SK-MEL-5 (cell line): ENCODE measurements at regions not wholly inside any gene's neighbourhood (a gene's known extent, or its start where the extent isn't known, plus 50 kb on each side); places are given as distances from the start of the nearest gene placed in this dataset.
A peak's percentile ranks its signal among the peaks of the same experiment; 100 is the strongest.

ENCODE experiments used
- DNase-seq: peaks from one replicate; pipeline ENCODE4 v3.0.0-alpha.2; 2016; ENCODE audit warnings: low read depth, low spot score
- in situ Hi-C: cut with HindIII; loops from 2 replicates; pipeline ENCODE4 v1.10.0; 2016; ENCODE audit warnings: low sequenced_read_pairs, high pct_unique_total_duplicates, low pct_unique_long_range_greater_than_20kb

DNA sequence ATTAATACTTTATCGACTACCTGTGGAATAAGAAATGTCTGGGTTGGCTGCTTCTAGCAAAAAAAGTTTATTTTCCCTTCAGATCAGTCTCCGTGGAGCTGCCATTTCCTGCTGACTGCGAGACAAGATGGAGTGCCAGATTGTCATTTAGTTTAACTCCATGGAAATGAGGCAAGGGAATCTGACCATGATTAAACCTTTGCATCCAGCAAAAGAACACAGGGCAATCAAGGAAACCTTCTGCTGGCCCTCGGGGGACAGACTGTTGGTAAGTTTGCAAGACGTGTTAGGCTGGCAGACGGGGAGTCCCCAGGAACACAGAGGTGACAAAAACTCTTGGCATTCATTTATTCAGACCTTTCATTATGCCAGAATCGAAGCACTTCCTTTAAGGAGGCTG lies 52.2 kb upstream of the SPACA1 start:
- no peak for DNase-seq
- in situ Hi-C loops: no loop called here

DNA sequence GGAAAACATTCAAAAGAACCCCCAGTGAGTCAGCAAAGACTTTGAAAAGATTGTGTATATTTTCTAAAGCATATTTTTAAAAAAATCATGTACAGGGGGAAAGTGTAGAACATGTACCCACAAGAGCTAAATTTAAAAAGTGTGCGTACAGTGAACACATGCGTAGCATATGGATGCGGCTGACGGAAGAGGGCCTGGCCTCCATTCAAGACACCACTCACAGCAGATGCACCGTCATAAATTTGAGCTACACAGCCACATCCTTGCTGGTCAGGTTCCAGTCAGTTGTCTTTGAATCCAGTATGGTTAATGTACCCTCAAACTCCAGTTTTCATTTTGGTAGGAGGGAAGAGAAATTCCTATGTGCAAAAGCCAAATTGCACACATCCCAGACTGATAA lies 54.3 kb upstream of the SPACA1 start:
- DNase-seq: no peak
- in situ Hi-C loops: no loop called here

DNA sequence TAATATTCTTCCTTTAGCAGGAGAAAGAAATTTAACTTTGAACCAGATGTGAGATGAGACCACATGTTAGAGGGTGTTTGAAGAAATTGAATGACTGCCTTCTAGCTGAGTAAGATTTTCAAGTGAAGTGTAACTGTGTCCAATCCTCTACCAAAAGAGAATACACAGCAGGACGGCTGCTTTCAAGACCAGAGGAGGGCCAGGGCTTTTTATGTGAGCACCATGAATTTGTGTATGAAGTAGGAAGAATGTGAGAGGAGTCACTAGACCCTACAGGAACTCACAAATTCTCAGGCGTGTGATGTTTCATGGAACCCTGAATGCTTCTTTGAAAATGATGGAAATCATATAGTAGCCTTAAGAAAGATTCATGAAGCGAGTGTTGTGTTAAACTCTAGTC lies 56.8 kb upstream of the SPACA1 start:
- no peak for DNase-seq
- in situ Hi-C loops: no loop called here

DNA sequence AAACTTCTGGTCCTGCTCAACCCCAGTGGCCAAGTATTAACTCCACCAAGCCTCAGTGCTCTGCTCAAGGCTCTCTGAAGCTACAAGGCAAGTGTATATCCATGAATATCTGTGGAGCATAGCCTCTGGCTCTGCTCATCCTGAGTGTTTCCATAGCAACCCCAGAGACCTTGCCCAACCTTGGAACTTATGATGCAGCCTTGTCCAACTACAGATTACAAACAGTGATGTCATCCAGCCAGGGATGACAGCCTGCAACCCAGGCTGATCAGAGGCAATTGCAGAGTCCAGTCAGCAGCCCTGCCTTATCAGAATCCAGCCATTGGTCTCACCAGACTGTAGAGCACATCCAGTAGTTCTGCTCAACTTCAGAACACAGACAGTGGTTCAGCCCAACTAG lies 65.5 kb upstream of the SPACA1 start:
- no peak for DNase-seq
- in situ Hi-C loops: no loop called here

DNA sequence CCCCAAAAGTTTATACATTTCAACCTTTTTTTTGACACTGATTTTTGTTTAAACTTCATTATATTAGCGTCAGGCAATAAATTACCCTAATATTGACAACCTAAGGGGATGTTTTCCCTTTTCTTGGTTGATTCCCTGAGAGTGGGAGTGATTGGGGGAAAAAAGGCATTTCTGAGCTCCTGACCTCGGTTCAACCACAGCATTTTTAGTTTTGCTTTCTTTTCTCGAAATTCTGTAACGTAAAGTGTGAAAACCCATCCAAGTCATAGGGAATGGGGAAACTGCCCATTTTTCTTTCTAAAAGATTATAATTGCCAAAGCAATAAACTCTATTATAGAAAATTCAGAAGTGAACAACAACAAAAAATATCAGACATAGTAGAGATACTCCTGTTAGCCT lies 67.9 kb upstream of the SPACA1 start:
- in situ Hi-C loops: no loop called here
- no peak for DNase-seq

DNA sequence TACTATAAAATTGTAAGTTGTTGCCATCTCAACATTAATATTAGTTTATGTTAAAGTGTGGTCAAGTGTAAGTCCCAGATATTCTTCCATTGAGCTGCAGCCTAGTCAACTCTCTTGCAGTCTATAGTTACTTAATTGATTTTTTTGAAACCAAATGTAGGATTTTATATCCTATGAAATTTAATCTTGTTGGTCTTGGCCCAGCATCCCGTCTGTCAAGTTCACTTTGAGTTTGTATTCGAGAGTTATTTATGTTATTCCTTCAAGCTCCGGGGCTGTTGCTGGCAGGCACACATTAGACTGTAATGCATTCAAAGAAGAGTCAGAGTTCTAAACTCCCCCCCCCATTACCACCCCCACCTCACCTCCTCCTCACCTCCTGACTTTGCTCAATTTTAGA lies 71.0 kb upstream of the SPACA1 start:
- in situ Hi-C loops: no loop called here
- no peak for DNase-seq

DNA sequence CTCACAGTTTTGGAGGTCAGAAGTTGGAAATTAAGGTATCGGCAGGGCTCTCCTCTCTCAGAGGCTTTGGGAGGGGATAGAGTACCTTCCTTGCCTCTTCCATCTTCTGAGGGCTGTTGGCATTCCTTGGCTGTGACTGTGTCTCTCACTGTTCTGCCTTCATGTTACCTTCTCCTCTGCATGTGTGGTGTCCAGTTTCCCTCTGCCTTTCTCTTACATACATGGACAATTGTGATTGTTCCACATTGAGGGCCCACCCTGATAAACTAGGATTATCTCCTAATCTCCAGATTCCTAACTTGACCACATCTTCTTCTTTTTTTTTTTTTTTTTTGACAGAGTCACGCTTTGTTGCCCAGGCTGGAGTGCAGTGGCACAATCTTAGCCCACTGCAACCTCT lies 72.1 kb upstream of the SPACA1 start:
- in situ Hi-C loops: no loop called here
- DNase-seq: no peak

DNA sequence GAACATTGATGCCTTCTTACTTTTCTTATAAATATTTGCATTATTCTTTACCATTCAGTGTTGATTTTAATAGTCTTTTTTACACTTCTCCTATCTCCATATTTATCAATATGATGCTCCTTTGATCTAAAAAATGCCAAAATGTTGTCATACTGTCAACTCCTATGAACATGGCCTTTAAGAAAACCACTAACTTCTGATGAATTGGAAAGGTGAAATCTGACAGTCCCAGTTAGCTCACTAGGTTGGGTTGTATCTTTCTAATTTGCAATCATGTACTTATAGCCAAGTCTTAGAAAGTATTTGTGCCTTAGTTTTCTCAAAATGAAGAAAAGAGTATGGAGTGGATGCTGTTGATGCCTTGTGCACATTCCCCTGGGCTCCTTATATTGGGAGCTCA lies 75.4 kb upstream of the SPACA1 start:
- in situ Hi-C loops: no loop called here
- no peak for DNase-seq

DNA sequence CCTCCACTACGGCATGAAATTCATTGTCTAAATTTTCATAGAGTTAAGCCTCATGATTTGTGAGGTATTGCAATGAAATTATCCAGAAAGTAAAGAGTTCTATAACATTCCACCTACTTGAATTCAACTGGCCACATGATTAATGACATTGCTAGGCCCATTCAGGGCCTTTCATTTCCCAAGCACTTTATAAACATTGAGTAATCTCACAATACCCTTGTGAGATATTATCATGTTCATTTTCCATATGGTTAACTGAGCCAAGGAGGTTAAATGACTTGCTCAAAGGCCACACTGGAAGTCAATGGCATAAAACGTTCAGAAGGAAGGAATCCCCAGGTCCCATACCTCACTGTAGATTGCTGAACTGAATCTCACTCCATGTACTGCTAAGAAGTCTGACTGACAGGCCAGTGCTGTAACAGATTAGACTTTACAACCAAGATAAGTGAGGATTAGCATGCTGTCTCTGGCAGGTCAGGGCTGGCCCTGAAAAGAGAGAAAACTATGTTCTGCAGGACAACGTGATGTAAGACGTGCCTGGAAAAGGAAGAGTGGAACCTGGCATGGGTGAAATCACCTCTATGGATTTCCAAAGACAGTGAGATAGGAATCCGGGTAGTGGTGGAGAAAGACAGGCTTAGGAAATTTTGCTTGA lies 75.9 kb upstream of the SPACA1 start:
- no peak for DNase-seq
- in situ Hi-C loops: no loop called here

DNA sequence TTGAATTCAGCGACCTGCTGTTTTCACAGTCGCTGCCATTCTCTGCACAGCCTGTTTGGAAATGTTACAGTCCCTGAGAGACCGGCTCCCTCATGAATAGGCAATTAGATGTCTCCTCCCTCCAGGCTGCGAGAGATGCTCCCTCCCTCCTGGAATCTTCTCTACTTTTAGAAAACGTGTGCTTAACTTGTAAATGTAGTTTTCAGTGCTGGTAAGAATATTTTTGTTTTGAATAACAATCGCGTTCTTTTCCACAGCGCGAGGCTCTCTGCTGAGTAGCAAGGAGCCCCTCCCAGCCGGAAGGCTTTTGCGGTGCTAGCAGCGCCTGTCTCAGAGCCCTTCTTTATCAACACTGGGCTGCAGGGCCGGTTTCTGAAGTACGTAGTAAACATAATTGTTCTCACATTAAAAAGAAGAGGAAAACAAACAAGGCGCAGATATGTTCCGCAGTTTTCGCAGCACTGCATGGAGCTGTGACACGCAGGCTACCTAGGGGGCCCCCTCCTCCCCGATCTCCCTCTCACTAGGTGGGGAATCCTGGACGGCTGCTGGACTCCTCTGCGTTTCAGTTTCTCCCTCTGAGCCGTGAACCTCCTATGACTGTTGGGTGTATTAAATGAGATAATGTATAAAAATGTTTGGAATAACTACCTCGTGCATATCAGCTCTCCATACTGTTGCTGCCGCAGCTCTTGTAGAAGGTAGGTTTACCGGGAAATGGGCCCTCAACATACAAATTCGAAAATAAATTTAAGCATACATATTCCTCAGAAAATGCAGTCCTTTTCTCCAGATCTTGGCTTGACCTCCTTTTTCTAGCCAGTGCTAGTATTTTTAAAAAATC lies 79.0 kb upstream of the SPACA1 start:
- peak; percentile 1 for DNase-seq
- in situ Hi-C loops: no loop called here

DNA sequence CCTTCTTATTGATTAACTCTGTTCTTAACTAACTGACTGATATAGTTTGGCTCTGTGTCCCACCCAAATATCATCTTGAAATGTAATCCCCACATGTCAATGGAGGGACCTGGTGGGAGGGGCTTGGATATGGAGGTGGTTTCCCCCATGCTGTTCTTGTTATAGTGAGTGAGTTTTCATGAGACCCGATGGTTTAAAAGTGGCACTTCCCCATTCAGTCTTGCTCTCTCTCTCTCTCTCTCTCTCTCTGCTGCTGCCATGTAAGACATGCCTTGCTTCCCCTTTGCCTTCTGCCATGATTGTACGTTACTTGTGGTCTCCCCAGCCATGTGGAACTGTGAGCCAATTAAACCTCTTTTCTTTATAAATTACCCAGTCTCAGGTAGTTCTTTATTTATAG lies 81.8 kb upstream of the SPACA1 start:
- DNase-seq: no peak
- in situ Hi-C loops: no loop called here

DNA sequence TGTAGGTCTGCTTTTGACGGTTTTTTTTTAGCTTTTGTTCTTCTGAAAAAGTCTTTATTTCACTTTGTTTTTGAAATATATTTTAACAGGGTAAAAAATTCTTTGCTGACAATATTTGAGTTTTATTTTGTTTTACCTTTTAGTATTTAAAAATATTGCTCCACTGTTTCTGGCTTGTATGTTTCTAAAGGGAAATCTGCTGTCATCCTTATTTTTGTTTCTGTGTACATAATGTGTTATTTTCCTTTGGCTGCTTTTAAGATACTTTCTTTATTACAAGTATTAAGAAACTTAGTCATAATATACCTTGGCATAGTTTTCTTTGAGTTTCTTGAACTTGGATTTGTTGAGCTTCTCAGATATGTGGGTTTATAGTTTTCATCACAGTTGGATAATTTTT lies 88.6 kb upstream of the SPACA1 start:
- no peak for DNase-seq

DNA sequence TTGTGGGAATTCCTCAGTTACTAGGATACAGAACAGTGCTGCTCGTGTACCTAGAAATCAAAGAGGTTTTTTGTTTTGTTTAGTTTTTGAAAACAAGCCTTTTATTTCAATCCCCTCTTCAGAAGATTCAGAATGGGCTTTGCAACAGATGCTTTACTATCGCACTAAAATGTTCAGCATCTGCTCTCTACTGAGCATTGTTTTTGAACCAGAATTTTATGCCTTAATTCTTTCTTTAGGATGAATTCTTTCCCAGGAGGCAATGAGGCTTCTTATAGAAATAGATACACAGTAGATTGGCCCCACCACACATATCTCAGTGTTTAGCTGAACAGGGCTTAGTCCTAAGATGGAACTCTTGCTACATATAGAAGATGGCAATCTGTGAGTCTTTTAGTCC lies 95.9 kb upstream of the SPACA1 start:
- DNase-seq: no peak
- in situ Hi-C loops: no loop called here

More for the DNA sequence above, 88.6 kb upstream of the SPACA1 start:
- in situ Hi-C loops: no loop called here

DNA sequence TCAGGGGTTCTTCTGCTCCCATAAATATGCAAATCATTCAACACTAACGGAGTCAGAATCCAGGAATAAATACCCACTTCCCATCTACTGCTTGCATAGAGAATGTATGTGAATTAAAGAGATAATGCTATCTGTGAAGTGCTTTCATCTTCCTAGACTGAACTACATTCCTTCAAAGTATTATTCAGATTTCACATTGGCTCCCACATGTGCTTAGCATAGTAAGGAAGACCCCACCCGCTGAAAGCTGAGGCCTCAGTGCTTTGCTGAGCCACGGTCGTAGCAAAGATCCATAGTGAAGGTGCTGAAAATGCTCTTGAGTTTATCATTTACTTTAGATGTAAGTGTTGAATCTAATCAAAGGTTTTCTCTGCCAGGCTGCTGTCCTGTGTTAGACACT lies 97.0 kb upstream of the SPACA1 start:
- in situ Hi-C loops: no loop called here
- no peak for DNase-seq

DNA sequence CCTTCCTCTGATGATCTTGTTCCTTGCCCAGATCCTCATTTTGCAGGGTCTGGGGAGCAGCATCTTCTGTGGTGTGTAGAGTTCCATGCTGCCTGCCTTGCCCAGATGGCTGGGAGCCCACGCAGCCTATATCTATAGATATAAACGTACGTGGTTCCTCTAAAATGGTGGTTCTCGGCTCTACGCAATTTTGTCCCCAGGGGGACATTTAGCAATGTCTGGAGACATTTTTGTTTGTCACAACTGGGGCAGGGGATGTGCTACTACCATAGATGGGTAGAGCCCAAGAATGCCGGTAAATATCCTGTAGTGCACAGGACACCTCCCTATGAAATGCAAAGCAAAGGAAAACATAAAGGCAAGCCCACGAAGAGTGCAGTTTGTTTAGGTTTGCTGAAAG lies 98.4 kb upstream of the SPACA1 start:
- no peak for DNase-seq
- in situ Hi-C loops: no loop called here

DNA sequence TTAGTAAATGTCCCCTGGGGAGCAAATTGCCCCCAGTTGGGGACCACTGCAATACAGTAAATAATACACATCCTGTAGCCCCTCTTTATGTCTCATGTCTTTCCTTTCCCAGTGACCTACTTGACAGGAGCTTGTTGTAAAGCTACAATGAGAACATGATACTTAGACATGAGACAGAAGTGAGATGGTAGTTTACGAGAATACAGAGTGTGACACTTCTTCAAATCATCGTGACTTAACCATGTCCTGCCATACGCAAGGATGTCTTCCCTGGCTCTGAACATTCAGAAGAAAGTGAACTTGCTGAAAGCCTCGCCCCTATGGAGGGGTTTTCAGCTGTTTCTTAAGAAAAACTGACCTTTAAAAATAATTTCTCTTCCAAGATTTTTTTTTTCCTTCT lies 101.0 kb upstream of the SPACA1 start:
- DNase-seq: no peak
- in situ Hi-C loops: no loop called here

DNA sequence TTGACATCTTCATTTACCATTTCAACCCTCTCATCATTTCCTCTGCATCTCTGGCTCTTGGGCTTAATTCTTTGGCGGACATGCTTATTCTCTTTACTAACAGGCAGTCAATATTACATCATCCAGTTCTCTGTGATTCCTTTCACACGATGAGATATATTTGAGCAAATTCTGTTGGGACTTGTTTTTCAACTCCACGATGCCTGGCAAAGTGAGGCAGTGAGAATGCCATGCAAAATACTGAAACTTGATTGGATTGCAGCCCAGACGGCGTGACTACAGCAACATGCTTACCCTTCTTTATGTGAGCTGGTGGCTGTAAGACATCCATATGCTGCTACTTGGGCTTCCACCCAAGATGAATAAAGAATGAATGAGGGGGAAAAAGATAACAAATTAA lies 101.7 kb upstream of the SPACA1 start:
- in situ Hi-C loops: no loop called here
- no peak for DNase-seq

DNA sequence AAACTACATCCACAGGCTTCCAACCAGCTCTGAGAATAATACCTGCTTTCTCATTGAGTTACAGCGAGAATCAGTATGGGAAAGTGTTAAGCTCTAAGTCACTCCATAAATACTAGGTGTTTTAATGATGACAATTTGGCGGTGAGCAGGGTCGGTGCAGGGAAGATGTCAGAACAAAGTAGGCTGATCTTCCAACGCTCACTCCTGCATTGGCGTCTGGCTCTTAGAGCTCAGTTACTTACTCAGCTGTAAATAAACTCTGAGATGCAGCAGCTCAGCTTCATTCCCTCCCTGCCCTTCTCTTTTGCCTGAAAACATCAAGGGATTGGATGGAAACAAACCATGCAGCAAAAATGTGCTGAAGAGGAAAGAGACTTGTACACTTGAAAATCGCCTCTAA lies 102.5 kb upstream of the SPACA1 start:
- no peak for DNase-seq
- in situ Hi-C loops: no loop called here

DNA sequence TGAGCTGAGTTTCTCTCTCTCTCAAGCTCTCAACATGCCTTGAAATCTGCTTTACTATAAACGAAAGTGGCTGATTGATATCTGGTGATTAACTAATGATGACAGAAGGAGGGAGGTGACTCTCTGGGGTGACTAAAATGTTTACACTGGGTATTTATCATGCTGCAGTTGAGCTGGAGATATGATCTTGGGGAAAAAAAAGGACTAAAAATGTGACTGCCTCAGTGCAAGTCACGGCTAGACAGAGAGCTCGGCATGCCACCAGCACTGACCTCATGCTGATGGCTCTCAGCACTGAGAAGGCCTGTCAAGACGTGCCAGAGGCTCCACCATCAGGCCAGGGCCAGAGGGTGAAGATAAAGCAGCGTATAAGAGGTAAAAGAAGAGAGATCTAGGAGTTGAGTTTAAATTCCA lies 103.1 kb upstream of the SPACA1 start:
- in situ Hi-C loops: no loop called here
- peak; percentile 11 for DNase-seq
